HFFc6 (cell line): ENCODE measurements at regions not wholly inside any gene's neighbourhood (a gene's known extent, or its start where the extent isn't known, plus 50 kb on each side); places are given as distances from the start of the nearest gene placed in this dataset.

Source experiments
- DNase-seq: peaks from one replicate; pipeline ENCODE4 v3.0.0-alpha.2; 2018
- H3K27ac Mint-ChIP-seq: 2 replicates; pipeline ENCODE4 v1.8.0; 2020; ENCODE audit warnings: mild to moderate bottlenecking, mixed read lengths
- H3K27me3 Mint-ChIP-seq: 2 replicates; pipeline ENCODE4 v1.8.0; 2021; ENCODE audit warnings: mild to moderate bottlenecking, moderate library complexity, mixed read lengths; ENCODE audit not compliant: insufficient read depth
- H3K36me3 Mint-ChIP-seq: 2 replicates; pipeline ENCODE4 v1.8.0; 2021; ENCODE audit warnings: low read depth, mixed read lengths
- H3K4me1 Mint-ChIP-seq: 2 replicates; pipeline ENCODE4 v1.8.0; 2020; ENCODE audit warnings: low read depth, mixed read lengths
- H3K4me3 Mint-ChIP-seq: 2 replicates; pipeline ENCODE4 v1.8.0; 2020; ENCODE audit warnings: mild to moderate bottlenecking, moderate library complexity, mixed read lengths
- H3K9me3 Mint-ChIP-seq: 2 replicates; pipeline ENCODE4 v1.8.0; 2020; ENCODE audit warnings: mild to moderate bottlenecking, mixed read lengths
- TF ChIP-seq, protein P1 (sequence below): fragments of 200-600 bp; sonication (generic); IDR thresholded peaks from 2 replicates; pipeline ENCODE4 v1.5.0; 2021; ENCODE audit warnings: antibody characterized with exemption, mild to moderate bottlenecking

DNA sequence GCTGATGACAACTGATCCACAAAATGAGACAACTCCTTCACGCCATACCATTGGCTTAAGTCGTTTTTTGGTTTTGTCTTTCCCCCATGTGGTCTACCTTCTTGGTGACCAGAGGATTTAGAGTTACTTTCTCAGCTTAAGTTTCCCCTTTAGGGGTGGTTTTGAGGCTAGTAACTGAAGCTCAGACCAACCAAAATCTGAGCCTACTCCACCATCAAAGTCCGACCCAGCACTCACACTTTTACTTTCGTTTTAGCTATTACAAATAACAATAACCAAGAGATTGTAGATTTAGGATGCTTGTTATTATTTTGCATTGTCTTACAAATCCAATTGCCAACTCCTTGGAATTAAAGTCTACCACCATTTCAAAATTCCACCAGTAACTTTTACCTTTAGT, 130.6 kb upstream of the MDM1 start:
- peak overlapping the region; percentile 61 for H3K4me3 Mint-ChIP-seq
- H3K36me3 Mint-ChIP-seq = no peaks in the 10 kb centered on the region
- no peak for DNase-seq
- TF ChIP-seq, protein P1, sequence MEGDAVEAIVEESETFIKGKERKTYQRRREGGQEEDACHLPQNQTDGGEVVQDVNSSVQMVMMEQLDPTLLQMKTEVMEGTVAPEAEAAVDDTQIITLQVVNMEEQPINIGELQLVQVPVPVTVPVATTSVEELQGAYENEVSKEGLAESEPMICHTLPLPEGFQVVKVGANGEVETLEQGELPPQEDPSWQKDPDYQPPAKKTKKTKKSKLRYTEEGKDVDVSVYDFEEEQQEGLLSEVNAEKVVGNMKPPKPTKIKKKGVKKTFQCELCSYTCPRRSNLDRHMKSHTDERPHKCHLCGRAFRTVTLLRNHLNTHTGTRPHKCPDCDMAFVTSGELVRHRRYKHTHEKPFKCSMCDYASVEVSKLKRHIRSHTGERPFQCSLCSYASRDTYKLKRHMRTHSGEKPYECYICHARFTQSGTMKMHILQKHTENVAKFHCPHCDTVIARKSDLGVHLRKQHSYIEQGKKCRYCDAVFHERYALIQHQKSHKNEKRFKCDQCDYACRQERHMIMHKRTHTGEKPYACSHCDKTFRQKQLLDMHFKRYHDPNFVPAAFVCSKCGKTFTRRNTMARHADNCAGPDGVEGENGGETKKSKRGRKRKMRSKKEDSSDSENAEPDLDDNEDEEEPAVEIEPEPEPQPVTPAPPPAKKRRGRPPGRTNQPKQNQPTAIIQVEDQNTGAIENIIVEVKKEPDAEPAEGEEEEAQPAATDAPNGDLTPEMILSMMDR = no peak
- H3K27me3 Mint-ChIP-seq = peaks cover 1% of the 10 kb centered on the region
- no peaks in the 10 kb centered on the region for H3K9me3 Mint-ChIP-seq
- H3K4me1 Mint-ChIP-seq = peaks cover under 1% of the 10 kb centered on the region
- H3K27ac Mint-ChIP-seq = no peak overlapping the region

DNA sequence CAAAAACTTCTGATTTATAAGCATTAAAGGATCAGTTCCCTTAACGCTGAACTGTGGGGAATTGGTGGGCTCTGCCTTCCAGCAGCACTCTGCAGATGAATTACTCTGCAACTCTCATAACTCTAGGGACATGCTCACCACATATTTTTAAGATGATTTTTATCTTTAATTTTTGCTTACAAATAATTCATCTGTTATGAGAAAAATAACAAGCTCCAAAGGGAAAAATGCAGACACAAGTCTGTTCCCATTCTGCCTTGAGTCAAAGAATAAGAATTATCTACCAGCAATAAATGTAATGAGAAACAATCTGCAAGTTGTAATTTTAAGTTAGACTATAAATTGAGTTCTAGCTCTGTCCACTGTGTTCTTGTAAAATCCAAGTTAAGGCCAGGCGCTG, 133.1 kb upstream of the MDM1 start:
- DNase-seq = no peak
- H3K36me3 Mint-ChIP-seq = no peaks in the 10 kb centered on the region
- TF ChIP-seq, protein P1 = no peak

DNA sequence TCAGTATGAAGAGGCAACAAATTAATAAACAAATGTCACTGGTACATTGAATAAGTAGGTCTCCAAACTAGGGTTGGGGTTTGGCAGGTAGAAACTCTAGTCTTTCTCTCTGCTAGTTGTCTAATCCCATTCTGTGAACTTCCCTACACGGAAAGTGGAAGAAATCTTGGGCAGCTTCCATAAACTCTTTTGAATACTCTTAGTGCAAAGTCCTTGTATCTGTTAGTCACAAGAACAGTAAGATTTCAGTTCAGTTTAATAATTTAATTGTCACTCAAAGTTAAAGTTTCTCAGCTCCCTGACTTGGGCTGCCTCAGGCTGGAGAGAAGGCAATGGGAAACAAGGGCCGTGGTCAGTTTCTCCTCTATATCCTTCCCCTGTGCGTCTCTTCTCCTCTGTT, 135.4 kb upstream of the MDM1 start:
- no peaks in the 10 kb centered on the region for H3K36me3 Mint-ChIP-seq
- H3K4me3 Mint-ChIP-seq = no peak overlapping the region
- H3K27me3 Mint-ChIP-seq = peaks cover 3% of the 10 kb centered on the region
- H3K27ac Mint-ChIP-seq = no peak overlapping the region
- no peaks in the 10 kb centered on the region for H3K9me3 Mint-ChIP-seq
- DNase-seq = no peak
- TF ChIP-seq, protein P1 = no peak
- H3K4me1 Mint-ChIP-seq = peaks cover 17% of the 10 kb centered on the region

More for the DNA sequence above, 133.1 kb upstream of the MDM1 start:
- H3K27me3 Mint-ChIP-seq = peaks cover 3% of the 10 kb centered on the region
- no peaks in the 10 kb centered on the region for H3K9me3 Mint-ChIP-seq
- peaks cover 17% of the 10 kb centered on the region for H3K4me1 Mint-ChIP-seq
- no peak overlapping the region for H3K27ac Mint-ChIP-seq
- no peak overlapping the region for H3K4me3 Mint-ChIP-seq

DNA sequence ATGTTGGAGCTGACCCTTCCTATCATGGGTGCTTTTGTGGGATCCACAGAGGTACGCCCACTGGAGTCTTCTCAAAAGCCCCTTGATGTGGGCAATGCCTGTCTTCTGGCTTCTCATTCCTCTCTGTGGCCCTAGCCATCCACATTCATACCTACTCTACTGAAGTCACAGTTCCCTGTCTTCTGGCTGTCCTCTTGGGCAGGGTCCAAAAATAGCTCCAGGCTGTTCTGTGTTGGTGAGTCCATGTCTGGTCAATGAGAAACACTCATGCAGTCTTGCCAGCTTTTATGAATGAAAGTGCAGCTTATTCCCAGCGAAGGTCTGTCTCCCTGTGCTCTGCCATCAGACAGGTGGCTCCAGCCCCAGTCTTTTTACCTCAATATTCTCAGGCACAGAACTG, 135.9 kb upstream of the MDM1 start:
- Mint-ChIP-seq H3K9me3 (no peaks in the 10 kb centered on the region), H3K27ac (no peak overlapping the region), H3K4me3 (no peak overlapping the region), H3K36me3 (no peaks in the 10 kb centered on the region), H3K27me3 (peaks cover 3% of the 10 kb centered on the region), H3K4me1 (peaks cover 17% of the 10 kb centered on the region)
- DNase-seq = peak; percentile 19
- TF ChIP-seq, protein P1 = no peak

DNA sequence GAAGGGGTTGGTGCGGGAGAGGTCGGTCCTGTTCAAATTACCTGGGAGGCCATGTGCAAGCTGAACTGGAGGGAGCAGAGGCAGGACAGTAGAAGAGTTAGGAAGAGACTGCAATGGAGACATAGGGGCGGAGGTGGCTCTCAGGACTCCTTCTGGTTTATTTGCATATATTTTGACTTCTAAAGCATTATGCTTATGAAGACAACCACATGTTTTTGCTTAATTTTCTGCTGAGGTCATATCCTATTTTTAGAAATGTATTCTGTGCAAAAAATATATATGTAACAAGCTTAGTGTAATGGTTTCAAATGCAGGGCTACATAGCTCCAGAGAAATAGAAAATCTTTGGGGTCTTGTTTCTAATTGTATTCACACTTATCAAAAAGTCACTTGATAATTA, 137.0 kb upstream of the MDM1 start:
- Mint-ChIP-seq H3K9me3 (no peaks in the 10 kb centered on the region), H3K36me3 (no peaks in the 10 kb centered on the region), H3K4me3 (no peak overlapping the region), H3K27ac (no peak overlapping the region), H3K27me3 (peaks cover 5% of the 10 kb centered on the region), H3K4me1 (peaks cover 17% of the 10 kb centered on the region)
- TF ChIP-seq, protein P1 = no peak
- no peak for DNase-seq
